ENCODE measurements at regions not wholly inside any gene's neighbourhood (a gene's known extent, or its start where the extent isn't known, plus 50 kb on each side); places are given as distances from the start of the nearest gene placed in this dataset.

- no peak for TF ChIP-seq CTCF (IDR thresholded peaks at IDR 0.05)
- TF ChIP-seq, protein P1, sequence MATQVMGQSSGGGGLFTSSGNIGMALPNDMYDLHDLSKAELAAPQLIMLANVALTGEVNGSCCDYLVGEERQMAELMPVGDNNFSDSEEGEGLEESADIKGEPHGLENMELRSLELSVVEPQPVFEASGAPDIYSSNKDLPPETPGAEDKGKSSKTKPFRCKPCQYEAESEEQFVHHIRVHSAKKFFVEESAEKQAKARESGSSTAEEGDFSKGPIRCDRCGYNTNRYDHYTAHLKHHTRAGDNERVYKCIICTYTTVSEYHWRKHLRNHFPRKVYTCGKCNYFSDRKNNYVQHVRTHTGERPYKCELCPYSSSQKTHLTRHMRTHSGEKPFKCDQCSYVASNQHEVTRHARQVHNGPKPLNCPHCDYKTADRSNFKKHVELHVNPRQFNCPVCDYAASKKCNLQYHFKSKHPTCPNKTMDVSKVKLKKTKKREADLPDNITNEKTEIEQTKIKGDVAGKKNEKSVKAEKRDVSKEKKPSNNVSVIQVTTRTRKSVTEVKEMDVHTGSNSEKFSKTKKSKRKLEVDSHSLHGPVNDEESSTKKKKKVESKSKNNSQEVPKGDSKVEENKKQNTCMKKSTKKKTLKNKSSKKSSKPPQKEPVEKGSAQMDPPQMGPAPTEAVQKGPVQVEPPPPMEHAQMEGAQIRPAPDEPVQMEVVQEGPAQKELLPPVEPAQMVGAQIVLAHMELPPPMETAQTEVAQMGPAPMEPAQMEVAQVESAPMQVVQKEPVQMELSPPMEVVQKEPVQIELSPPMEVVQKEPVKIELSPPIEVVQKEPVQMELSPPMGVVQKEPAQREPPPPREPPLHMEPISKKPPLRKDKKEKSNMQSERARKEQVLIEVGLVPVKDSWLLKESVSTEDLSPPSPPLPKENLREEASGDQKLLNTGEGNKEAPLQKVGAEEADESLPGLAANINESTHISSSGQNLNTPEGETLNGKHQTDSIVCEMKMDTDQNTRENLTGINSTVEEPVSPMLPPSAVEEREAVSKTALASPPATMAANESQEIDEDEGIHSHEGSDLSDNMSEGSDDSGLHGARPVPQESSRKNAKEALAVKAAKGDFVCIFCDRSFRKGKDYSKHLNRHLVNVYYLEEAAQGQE (IDR thresholded peaks at IDR 0.05; ENCODE audit: insufficient read depth in 1 of 2, low read depth in 2 of 2, low read length in 1 of 2): no peak
- no peak for TF ChIP-seq POLR2AphosphoS5 (IDR thresholded peaks at IDR 0.05; ENCODE audit: low read depth, low read length)
- no peak for TF ChIP-seq SIN3A (IDR thresholded peaks at IDR 0.05; ENCODE audit: borderline replicate concordance, insufficient read depth, low read depth, low read length)
Measured at GRCh38 chr2:83994633-83995179, 464.4 kb downstream of the SUCLG1 start.

All from Panc1 (cell line).